ENCODE measurements at regions not wholly inside any gene's neighbourhood (a gene's known extent, or its start where the extent isn't known, plus 50 kb on each side); places are given as distances from the start of the nearest gene placed in this dataset.
"Not testable (repeated sequence)": the region's sequence is repeated elsewhere in the genome, so short reads cannot be mapped to it uniquely, and the experiment has no call there.

GRCh38 chr4:169342906-169343564 lies 72.3 kb upstream of the SH3RF1 start:
- DNase-seq (ENCODE audit: low read depth): peak; percentile 8

GRCh38 chr4:169342159-169342860 lies 71.6 kb upstream of the SH3RF1 start:
- no peak for DNase-seq (ENCODE audit: low read depth)

GRCh38 chr4:169341490-169341889 lies 70.7 kb upstream of the SH3RF1 start:
- DNase-seq (ENCODE audit: low read depth): peak; percentile 57

- no peak for DNase-seq (ENCODE audit: low read depth)
Measured at GRCh38 chr4:169340834-169341233, 70.1 kb upstream of the SH3RF1 start.

GRCh38 chr4:169338241-169338640 lies 67.5 kb upstream of the SH3RF1 start:
- peak; percentile 51 for DNase-seq (ENCODE audit: low read depth)

- DNase-seq (ENCODE audit: low read depth): peak; percentile 89
Measured at GRCh38 chr4:169337510-169337909, 66.8 kb upstream of the SH3RF1 start.

- DNase-seq (ENCODE audit: low read depth): peak; percentile 34
Measured at GRCh38 chr4:169335331-169335730, 64.6 kb upstream of the SH3RF1 start.

- DNase-seq (ENCODE audit: low read depth): no peak
Measured at GRCh38 chr4:169334335-169334734, 63.6 kb upstream of the SH3RF1 start.

- DNase-seq (ENCODE audit: low read depth): no peak
Measured at GRCh38 chr4:169333265-169333664, 62.5 kb upstream of the SH3RF1 start.

- DNase-seq (ENCODE audit: low read depth): no peak
Measured at GRCh38 chr4:169332583-169332982, 61.8 kb upstream of the SH3RF1 start.

GRCh38 chr4:169330811-169331210 lies 60.1 kb upstream of the SH3RF1 start:
- DNase-seq (ENCODE audit: low read depth): no peak

GRCh38 chr4:169330095-169330494 lies 59.3 kb upstream of the SH3RF1 start:
- no peak for DNase-seq (ENCODE audit: low read depth)

- DNase-seq (ENCODE audit: low read depth): no peak
Measured at GRCh38 chr4:169327951-169328350, 57.2 kb upstream of the SH3RF1 start.

- DNase-seq (ENCODE audit: low read depth): not testable (repeated sequence)
Measured at GRCh38 chr4:169323925-169324324, 53.2 kb upstream of the SH3RF1 start.

- not testable (repeated sequence) for DNase-seq (ENCODE audit: low read depth)
Measured at GRCh38 chr4:169322833-169323232, 52.1 kb upstream of the SH3RF1 start.

Measured in iris pigment epithelial cell (primary cell).